ENCODE measurements at regions not wholly inside any gene's neighbourhood (a gene's known extent, or its start where the extent isn't known, plus 50 kb on each side); places are given as distances from the start of the nearest gene placed in this dataset.

GRCh38 chr10:44326474-44327030 lies 58.3 kb downstream of the CXCL12 start:
- TF ChIP-seq SIN3A (IDR thresholded peaks at IDR 0.05; ENCODE audit: borderline replicate concordance, insufficient read depth, low read length) (no peak), POLR2AphosphoS5 (IDR thresholded peaks at IDR 0.05; ENCODE audit: low read depth, low read length) (no peak), REST (IDR thresholded peaks at IDR 0.05; ENCODE audit: insufficient read depth in 1 of 2, low read depth in 2 of 2, low read length in 2 of 2) (no peak), TAF1 (IDR thresholded peaks at IDR 0.05; ENCODE audit: borderline replicate concordance, insufficient read depth, low read length) (no peak), FOXP2 (optimal IDR thresholded peaks at IDR 0.05; ENCODE audit: borderline replicate concordance, extremely low read depth, extremely low read length, insufficient read depth) (no peak)

GRCh38 chr10:44325596-44326307 lies 59.1 kb downstream of the CXCL12 start:
- TF ChIP-seq SIN3A (IDR thresholded peaks at IDR 0.05; ENCODE audit: borderline replicate concordance, insufficient read depth, low read length) (no peak), REST (IDR thresholded peaks at IDR 0.05; ENCODE audit: insufficient read depth in 1 of 2, low read depth in 2 of 2, low read length in 2 of 2) (no peak), TAF1 (IDR thresholded peaks at IDR 0.05; ENCODE audit: borderline replicate concordance, insufficient read depth, low read length) (no peak), POLR2AphosphoS5 (IDR thresholded peaks at IDR 0.05; ENCODE audit: low read depth, low read length) (no peak), FOXP2 (optimal IDR thresholded peaks at IDR 0.05; ENCODE audit: borderline replicate concordance, extremely low read depth, extremely low read length, insufficient read depth) (no peak)

- no peak for TF ChIP-seq TAF1 (IDR thresholded peaks at IDR 0.05; ENCODE audit: borderline replicate concordance, insufficient read depth, low read length)
- no peak for TF ChIP-seq FOXP2 (optimal IDR thresholded peaks at IDR 0.05; ENCODE audit: borderline replicate concordance, extremely low read depth, extremely low read length, insufficient read depth)
- TF ChIP-seq SIN3A (IDR thresholded peaks at IDR 0.05; ENCODE audit: borderline replicate concordance, insufficient read depth, low read length): no peak
- no peak for TF ChIP-seq POLR2AphosphoS5 (IDR thresholded peaks at IDR 0.05; ENCODE audit: low read depth, low read length)
- no peak for TF ChIP-seq REST (IDR thresholded peaks at IDR 0.05; ENCODE audit: insufficient read depth in 1 of 2, low read depth in 2 of 2, low read length in 2 of 2)
These were observed 59.7 kb downstream of the CXCL12 start for GRCh38 chr10:44325157-44325556.

- TF ChIP-seq TAF1 (IDR thresholded peaks at IDR 0.05; ENCODE audit: borderline replicate concordance, insufficient read depth, low read length): no peak
- no peak for TF ChIP-seq POLR2AphosphoS5 (IDR thresholded peaks at IDR 0.05; ENCODE audit: low read depth, low read length)
- TF ChIP-seq SIN3A (IDR thresholded peaks at IDR 0.05; ENCODE audit: borderline replicate concordance, insufficient read depth, low read length): no peak
- TF ChIP-seq FOXP2 (optimal IDR thresholded peaks at IDR 0.05; ENCODE audit: borderline replicate concordance, extremely low read depth, extremely low read length, insufficient read depth): no peak
- no peak for TF ChIP-seq REST (IDR thresholded peaks at IDR 0.05; ENCODE audit: insufficient read depth in 1 of 2, low read depth in 2 of 2, low read length in 2 of 2)
These were observed 61.1 kb downstream of the CXCL12 start for GRCh38 chr10:44323838-44324237.
